ENCODE measurements at regions not wholly inside any gene's neighbourhood (a gene's known extent, or its start where the extent isn't known, plus 50 kb on each side); places are given as distances from the start of the nearest gene placed in this dataset.
A peak's percentile ranks its signal among the peaks of the same experiment; 100 is the strongest.

GRCh38 chr5:74919041-74919440 lies 52.9 kb upstream of the FAM169A start:
- Histone ChIP-seq H3K4me1 (replicated peaks) (peaks cover 10% of the 10 kb centered on the region), H3K27me3 (replicated peaks) (no peaks in the 10 kb centered on the region), H3K36me3 (no peaks in the 10 kb centered on the region), H3K27ac (no peak overlapping the region), H3K4me3 (no peak overlapping the region), H3K9me3 (replicated peaks) (peaks cover 8% of the 10 kb centered on the region; the same call in 1 of the 2 replicates)
- no peak for DNase-seq (ENCODE audit: low read depth in 1 of 2, low spot score in 2 of 2)

- Histone ChIP-seq H3K4me1 (replicated peaks) (peaks cover 10% of the 10 kb centered on the region), H3K4me3 (no peak overlapping the region), H3K27ac (no peak overlapping the region), H3K27me3 (replicated peaks) (no peaks in the 10 kb centered on the region), H3K9me3 (replicated peaks) (peaks cover 8% of the 10 kb centered on the region; the same call in 1 of the 2 replicates), H3K36me3 (no peaks in the 10 kb centered on the region)
- no peak for DNase-seq (ENCODE audit: low read depth in 1 of 2, low spot score in 2 of 2)
Measured at GRCh38 chr5:74918232-74918669, 52.1 kb upstream of the FAM169A start.

GRCh38 chr5:74916831-74917710 lies 50.9 kb upstream of the FAM169A start:
- Histone ChIP-seq H3K4me1 (replicated peaks) (peaks cover 10% of the 10 kb centered on the region), H3K36me3 (no peaks in the 10 kb centered on the region), H3K4me3 (no peak overlapping the region), H3K9me3 (replicated peaks) (peaks cover 8% of the 10 kb centered on the region; the same call in 1 of the 2 replicates), H3K27ac (no peak overlapping the region), H3K27me3 (replicated peaks) (no peaks in the 10 kb centered on the region)
- peak; percentile 53 to 54 for DNase-seq (ENCODE audit: low read depth in 1 of 2, low spot score in 2 of 2)

Measured in SJSA1 (cell line).